Activated naive CD4-positive, alpha-beta T cell treated with anti-CD3 and anti-CD28 coated beads, Interleukin-2, amount 50 U/mL, for 24 hours (primary cell): ENCODE measurements at regions not wholly inside any gene's neighbourhood (a gene's known extent, or its start where the extent isn't known, plus 50 kb on each side); places are given as distances from the start of the nearest gene placed in this dataset.
"Not testable (repeated sequence)": the region's sequence is repeated elsewhere in the genome, so short reads cannot be mapped to it uniquely, and the experiment has no call there.

Source experiments
- H3K27ac Mint-ChIP-seq: one replicate; pipeline ENCODE4 v1.8.0; 2021; ENCODE audit warnings: mild to moderate bottlenecking, mixed read lengths
- H3K27me3 Mint-ChIP-seq: one replicate; pipeline ENCODE4 v1.8.0; 2021; ENCODE audit warnings: mixed read lengths
- H3K36me3 Mint-ChIP-seq: one replicate; pipeline ENCODE4 v1.8.0; 2021; ENCODE audit warnings: mixed read lengths
- H3K4me1 Mint-ChIP-seq: one replicate; pipeline ENCODE4 v1.8.0; 2021; ENCODE audit warnings: mixed read lengths
- H3K4me3 Mint-ChIP-seq: one replicate; pipeline ENCODE4 v1.8.0; 2021; ENCODE audit warnings: mild to moderate bottlenecking, mixed read lengths
- H3K9me3 Mint-ChIP-seq: one replicate; pipeline ENCODE4 v1.8.0; 2021; ENCODE audit warnings: mixed read lengths

GRCh38 chr1:196108990-196109389 is 499.2 kb downstream of the KCNT2 start:
- not testable (repeated sequence) for H3K4me3 Mint-ChIP-seq, H3K27me3 Mint-ChIP-seq, H3K4me1 Mint-ChIP-seq, H3K27ac Mint-ChIP-seq, H3K9me3 Mint-ChIP-seq, H3K36me3 Mint-ChIP-seq

- Mint-ChIP-seq H3K4me1 (no peaks in the 10 kb centered on the region), H3K27ac (no peak overlapping the region), H3K36me3 (no peaks in the 10 kb centered on the region), H3K9me3 (peaks cover 7% of the 10 kb centered on the region), H3K27me3 (no peaks in the 10 kb centered on the region), H3K4me3 (no peak overlapping the region)
Measured at GRCh38 chr1:196105901-196106300, 502.3 kb downstream of the KCNT2 start.

- H3K9me3 Mint-ChIP-seq: peaks cover 7% of the 10 kb centered on the region
- no peaks in the 10 kb centered on the region for H3K36me3 Mint-ChIP-seq
- H3K4me1 Mint-ChIP-seq: no peaks in the 10 kb centered on the region
- H3K4me3 Mint-ChIP-seq: no peak overlapping the region
- no peaks in the 10 kb centered on the region for H3K27me3 Mint-ChIP-seq
- H3K27ac Mint-ChIP-seq: no peak overlapping the region
Measured at GRCh38 chr1:196102826-196103225, 505.4 kb downstream of the KCNT2 start.

- Mint-ChIP-seq H3K9me3 (peaks cover 7% of the 10 kb centered on the region), H3K4me1 (no peaks in the 10 kb centered on the region), H3K4me3 (no peak overlapping the region), H3K27me3 (no peaks in the 10 kb centered on the region), H3K27ac (no peak overlapping the region), H3K36me3 (no peaks in the 10 kb centered on the region)
Measured at GRCh38 chr1:196098000-196098399, 510.2 kb downstream of the KCNT2 start.

GRCh38 chr1:196094821-196095220 is 513.4 kb downstream of the KCNT2 start:
- H3K27me3 Mint-ChIP-seq: no peaks in the 10 kb centered on the region
- no peak overlapping the region for H3K27ac Mint-ChIP-seq

GRCh38 chr1:196091397-196092135 is 516.7 kb downstream of the KCNT2 start:
- H3K4me1 Mint-ChIP-seq: no peaks in the 10 kb centered on the region
- H3K4me3 Mint-ChIP-seq: no peak overlapping the region
- no peaks in the 10 kb centered on the region for H3K9me3 Mint-ChIP-seq
- no peak overlapping the region for H3K27ac Mint-ChIP-seq
- H3K36me3 Mint-ChIP-seq: no peaks in the 10 kb centered on the region
- H3K27me3 Mint-ChIP-seq: no peaks in the 10 kb centered on the region

More at GRCh38 chr1:196094821-196095220, 513.4 kb downstream of the KCNT2 start:
- Mint-ChIP-seq H3K4me3 (no peak overlapping the region), H3K9me3 (no peaks in the 10 kb centered on the region), H3K4me1 (no peaks in the 10 kb centered on the region), H3K36me3 (no peaks in the 10 kb centered on the region)

GRCh38 chr1:196090226-196090625 is 518.0 kb downstream of the KCNT2 start:
- no peaks in the 10 kb centered on the region for H3K9me3 Mint-ChIP-seq
- no peak overlapping the region for H3K4me3 Mint-ChIP-seq
- no peaks in the 10 kb centered on the region for H3K27me3 Mint-ChIP-seq
- no peaks in the 10 kb centered on the region for H3K4me1 Mint-ChIP-seq
- H3K27ac Mint-ChIP-seq: no peak overlapping the region
- no peaks in the 10 kb centered on the region for H3K36me3 Mint-ChIP-seq

GRCh38 chr1:196088541-196088940 is 519.7 kb downstream of the KCNT2 start:
- H3K4me1 Mint-ChIP-seq: no peaks in the 10 kb centered on the region
- no peaks in the 10 kb centered on the region for H3K27me3 Mint-ChIP-seq
- no peak overlapping the region for H3K27ac Mint-ChIP-seq
- no peak overlapping the region for H3K4me3 Mint-ChIP-seq
- no peaks in the 10 kb centered on the region for H3K9me3 Mint-ChIP-seq
- no peaks in the 10 kb centered on the region for H3K36me3 Mint-ChIP-seq

- Mint-ChIP-seq H3K27ac (no peak overlapping the region), H3K9me3 (no peaks in the 10 kb centered on the region), H3K4me1 (no peaks in the 10 kb centered on the region), H3K4me3 (no peak overlapping the region), H3K36me3 (no peaks in the 10 kb centered on the region), H3K27me3 (no peaks in the 10 kb centered on the region)
Measured at GRCh38 chr1:196078691-196079090, 529.5 kb downstream of the KCNT2 start.

- Mint-ChIP-seq H3K4me3 (no peak overlapping the region), H3K4me1 (no peaks in the 10 kb centered on the region), H3K27ac (no peak overlapping the region), H3K9me3 (no peaks in the 10 kb centered on the region), H3K27me3 (no peaks in the 10 kb centered on the region), H3K36me3 (no peaks in the 10 kb centered on the region)
Measured at GRCh38 chr1:196075621-196076020, 532.6 kb downstream of the KCNT2 start.

- no peak overlapping the region for H3K27ac Mint-ChIP-seq
- no peaks in the 10 kb centered on the region for H3K36me3 Mint-ChIP-seq
- H3K4me3 Mint-ChIP-seq: no peak overlapping the region
- no peaks in the 10 kb centered on the region for H3K27me3 Mint-ChIP-seq
- peaks cover 4% of the 10 kb centered on the region for H3K9me3 Mint-ChIP-seq
- no peaks in the 10 kb centered on the region for H3K4me1 Mint-ChIP-seq
Measured at GRCh38 chr1:196074182-196074581, 534.1 kb downstream of the KCNT2 start.

- no peaks in the 10 kb centered on the region for H3K27me3 Mint-ChIP-seq
- no peak overlapping the region for H3K4me3 Mint-ChIP-seq
- H3K27ac Mint-ChIP-seq: no peak overlapping the region
- H3K9me3 Mint-ChIP-seq: peaks cover 5% of the 10 kb centered on the region
- no peaks in the 10 kb centered on the region for H3K36me3 Mint-ChIP-seq
- no peaks in the 10 kb centered on the region for H3K4me1 Mint-ChIP-seq
Measured at GRCh38 chr1:196071447-196071846, 536.8 kb downstream of the KCNT2 start.

GRCh38 chr1:196070940-196071339 is 537.3 kb downstream of the KCNT2 start:
- Mint-ChIP-seq H3K4me1 (no peaks in the 10 kb centered on the region), H3K4me3 (no peak overlapping the region), H3K9me3 (peaks cover 5% of the 10 kb centered on the region), H3K27ac (no peak overlapping the region), H3K36me3 (no peaks in the 10 kb centered on the region), H3K27me3 (no peaks in the 10 kb centered on the region)

- Mint-ChIP-seq H3K4me3 (no peak overlapping the region), H3K27me3 (no peaks in the 10 kb centered on the region), H3K27ac (no peak overlapping the region), H3K36me3 (no peaks in the 10 kb centered on the region), H3K9me3 (peaks cover 8% of the 10 kb centered on the region), H3K4me1 (no peaks in the 10 kb centered on the region)
Measured at GRCh38 chr1:196063952-196064351, 544.3 kb downstream of the KCNT2 start.

GRCh38 chr1:196063294-196063693 is 544.9 kb downstream of the KCNT2 start:
- H3K27ac Mint-ChIP-seq: no peak overlapping the region
- H3K9me3 Mint-ChIP-seq: peaks cover 8% of the 10 kb centered on the region
- no peaks in the 10 kb centered on the region for H3K36me3 Mint-ChIP-seq
- no peaks in the 10 kb centered on the region for H3K27me3 Mint-ChIP-seq
- no peak overlapping the region for H3K4me3 Mint-ChIP-seq
- no peaks in the 10 kb centered on the region for H3K4me1 Mint-ChIP-seq

GRCh38 chr1:196060539-196060938 is 547.7 kb downstream of the KCNT2 start:
- Mint-ChIP-seq H3K4me1 (no peaks in the 10 kb centered on the region), H3K27ac (no peak overlapping the region), H3K9me3 (peaks cover 8% of the 10 kb centered on the region), H3K4me3 (no peak overlapping the region), H3K27me3 (no peaks in the 10 kb centered on the region), H3K36me3 (no peaks in the 10 kb centered on the region)

- Mint-ChIP-seq H3K4me3 (no peak overlapping the region), H3K36me3 (no peaks in the 10 kb centered on the region), H3K27ac (no peak overlapping the region), H3K9me3 (peaks cover 10% of the 10 kb centered on the region), H3K4me1 (no peaks in the 10 kb centered on the region), H3K27me3 (no peaks in the 10 kb centered on the region)
Measured at GRCh38 chr1:196059210-196059609, 549.0 kb downstream of the KCNT2 start.
